ENCODE measurements at regions not wholly inside any gene's neighbourhood (a gene's known extent, or its start where the extent isn't known, plus 50 kb on each side); places are given as distances from the start of the nearest gene placed in this dataset.

GRCh38 chr13:77416666-77417212 is 89.8 kb upstream of the MYCBP2 start:
- DNase-seq (ENCODE audit: low spot score) (no peak), ATAC-seq (no peak)
- CTCF ChIA-PET: no interaction called here
- Mint-ChIP-seq H3K36me3 (no peaks in the 10 kb centered on the region), H3K27ac (no peak overlapping the region), H3K27me3 (ENCODE audit: low read depth) (no peaks in the 10 kb centered on the region), H3K4me3 (no peak overlapping the region), H3K4me1 (peaks cover 9% of the 10 kb centered on the region), H3K9me3 (peaks cover 10% of the 10 kb centered on the region; the same call in 1 of the 2 replicates)
- no peak for TF ChIP-seq ZSCAN18 (CRISPR knock-in tag; IDR thresholded peaks at IDR 0.05)
- no peak for TF ChIP-seq SMAD4 (CRISPR knock-in tag; IDR thresholded peaks at IDR 0.05)
- no peak for TF ChIP-seq NR2C2 (CRISPR knock-in tag; IDR thresholded peaks at IDR 0.05)
- no peak for TF ChIP-seq MYBL2 (CRISPR knock-in tag; IDR thresholded peaks at IDR 0.05)
- TF ChIP-seq TCF7 (CRISPR knock-in tag; IDR thresholded peaks at IDR 0.05; ENCODE audit: low read depth): no peak
- no peak for TF ChIP-seq GRHL2 (CRISPR knock-in tag; IDR thresholded peaks at IDR 0.05; ENCODE audit: insufficient replicate concordance, severe bottlenecking)
- TF ChIP-seq PREB (CRISPR knock-in tag; IDR thresholded peaks at IDR 0.05; ENCODE audit: borderline replicate concordance): no peak
- no peak for TF ChIP-seq E2F5 (CRISPR knock-in tag; IDR thresholded peaks at IDR 0.05)
- POLR2A ChIA-PET: no interaction called here

GRCh38 chr13:77415253-77416071 is 88.6 kb upstream of the MYCBP2 start:
- no peak overlapping the region for H3K4me3 Mint-ChIP-seq
- peaks cover 10% of the 10 kb centered on the region; the same call in 1 of the 2 replicates for H3K9me3 Mint-ChIP-seq
- DNase-seq (ENCODE audit: low spot score) (no peak), ATAC-seq (no peak; the same call in 1 of the 2 replicates)
- no peaks in the 10 kb centered on the region for H3K27me3 Mint-ChIP-seq (ENCODE audit: low read depth)
- ChIA-PET POLR2A (interaction anchor here (1.2 kb wide), 1 partner anchor 15 kb away, joined by 4 read pairs; no protein-coding TSS in a partner anchor), CTCF (interaction anchor here (0.7 to 1.3 kb wide), 2 partner anchors 63 to 89 kb away, joined by 3 to 5 read pairs; partner anchors contain the start of gene MYCBP2)
- no peak overlapping the region for H3K27ac Mint-ChIP-seq
- H3K36me3 Mint-ChIP-seq: no peaks in the 10 kb centered on the region
- peaks cover 9% of the 10 kb centered on the region for H3K4me1 Mint-ChIP-seq
- no peak for TF ChIP-seq IRF2 (CRISPR knock-in tag; IDR thresholded peaks at IDR 0.05; ENCODE audit: borderline replicate concordance, low read depth)
- TF ChIP-seq TEAD1 (CRISPR knock-in tag; IDR thresholded peaks at IDR 0.05): no peak
- TF ChIP-seq USF1 (CRISPR knock-in tag; IDR thresholded peaks at IDR 0.05): no peak
- TF ChIP-seq SMAD4 (CRISPR knock-in tag; IDR thresholded peaks at IDR 0.05): no peak
- TF ChIP-seq PREB (CRISPR knock-in tag; IDR thresholded peaks at IDR 0.05; ENCODE audit: borderline replicate concordance): no peak
- TF ChIP-seq NFATC4 (CRISPR knock-in tag; IDR thresholded peaks at IDR 0.05): no peak
- TF ChIP-seq ESRRA (CRISPR knock-in tag; IDR thresholded peaks at IDR 0.05; ENCODE audit: borderline replicate concordance): no peak
- no peak for TF ChIP-seq CDX4 (CRISPR knock-in tag; IDR thresholded peaks at IDR 0.05; ENCODE audit: borderline replicate concordance)
- no peak for TF ChIP-seq ETV6 (CRISPR knock-in tag; IDR thresholded peaks at IDR 0.05)
- TF ChIP-seq ZNF416 (CRISPR knock-in tag; IDR thresholded peaks at IDR 0.05): no peak
- TF ChIP-seq TCF7 (CRISPR knock-in tag; IDR thresholded peaks at IDR 0.05; ENCODE audit: low read depth): no peak
- TF ChIP-seq ZNF425 (CRISPR knock-in tag; conservative IDR thresholded peaks at IDR 0.05): no peak
- no peak for TF ChIP-seq ERG (CRISPR knock-in tag; IDR thresholded peaks at IDR 0.05)
- no peak for TF ChIP-seq NFE2L1 (CRISPR knock-in tag; IDR thresholded peaks at IDR 0.05)
- no peak for TF ChIP-seq PRRX2 (CRISPR knock-in tag; IDR thresholded peaks at IDR 0.05)
- no peak for TF ChIP-seq GRHL2 (CRISPR knock-in tag; IDR thresholded peaks at IDR 0.05; ENCODE audit: insufficient replicate concordance, severe bottlenecking)
- no peak for TF ChIP-seq E2F1 (CRISPR knock-in tag; IDR thresholded peaks at IDR 0.05)
